HG03135 (cell line): ENCODE measurements at regions not wholly inside any gene's neighbourhood (a gene's known extent, or its start where the extent isn't known, plus 50 kb on each side); places are given as distances from the start of the nearest gene placed in this dataset.
"Not testable (repeated sequence)": the region's sequence is repeated elsewhere in the genome, so short reads cannot be mapped to it uniquely, and the experiment has no call there.

Experiments used
- ATAC-seq: cut with Tn5 transposase; IDR thresholded peaks from one replicate; pipeline ENCODE4 v1.9.1; 2021; ENCODE audit warnings: mild to moderate bottlenecking, moderate library complexity; ENCODE audit not compliant: unreplicated experiment

DNA sequence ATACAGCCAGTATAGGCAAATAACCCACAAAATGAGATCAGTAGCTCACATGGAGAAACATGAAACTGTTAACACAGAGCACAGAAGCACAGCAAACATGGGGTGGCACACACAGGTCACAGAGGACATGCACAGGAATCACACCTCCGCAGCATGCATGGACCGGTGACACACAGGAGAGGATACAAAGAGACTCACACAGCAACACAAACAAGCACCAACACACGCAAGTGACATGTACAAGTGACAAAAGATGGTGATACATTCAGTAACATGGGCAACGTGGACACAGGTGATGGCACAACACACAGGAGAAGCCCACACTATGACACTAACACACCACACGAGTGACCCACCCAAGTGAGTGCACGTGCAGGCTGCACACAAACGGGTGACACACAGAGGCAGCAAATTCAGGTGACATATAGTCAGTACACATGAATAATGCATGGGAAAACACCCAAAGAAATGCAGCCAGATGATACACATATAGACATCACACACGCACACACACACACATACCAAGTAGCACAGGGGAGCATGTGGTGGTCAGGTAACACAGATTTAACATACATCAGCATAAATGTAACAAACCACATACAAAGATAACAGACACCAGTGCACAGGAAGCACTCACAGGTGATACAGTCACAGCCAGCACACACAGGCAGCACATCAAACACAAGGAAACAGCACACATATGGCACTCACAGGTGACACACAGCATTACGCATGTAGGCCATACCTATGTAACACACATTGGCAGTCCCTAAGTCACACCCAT is 216.0 kb upstream of the SFSWAP start:
- ATAC-seq: no peak

DNA sequence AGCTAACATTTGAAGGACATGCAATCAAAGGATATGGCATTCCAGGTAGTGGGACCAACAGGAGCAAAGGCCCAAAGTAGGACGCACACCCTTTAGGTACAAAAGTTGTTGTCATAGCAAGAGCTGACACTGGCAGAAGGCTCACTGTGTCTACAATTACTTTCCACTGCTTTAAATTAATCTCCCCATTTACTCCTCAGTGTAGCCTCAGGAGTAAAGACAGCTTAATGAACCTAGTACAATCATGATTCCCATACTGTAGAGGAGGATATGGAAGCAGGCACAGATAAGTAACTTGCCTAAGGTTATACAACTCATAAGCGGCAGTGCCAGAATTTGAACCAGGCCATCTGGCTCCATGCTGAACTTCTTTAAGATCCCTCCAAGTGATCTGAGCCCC is 212.9 kb upstream of the SFSWAP start:
- ATAC-seq: no peak

DNA sequence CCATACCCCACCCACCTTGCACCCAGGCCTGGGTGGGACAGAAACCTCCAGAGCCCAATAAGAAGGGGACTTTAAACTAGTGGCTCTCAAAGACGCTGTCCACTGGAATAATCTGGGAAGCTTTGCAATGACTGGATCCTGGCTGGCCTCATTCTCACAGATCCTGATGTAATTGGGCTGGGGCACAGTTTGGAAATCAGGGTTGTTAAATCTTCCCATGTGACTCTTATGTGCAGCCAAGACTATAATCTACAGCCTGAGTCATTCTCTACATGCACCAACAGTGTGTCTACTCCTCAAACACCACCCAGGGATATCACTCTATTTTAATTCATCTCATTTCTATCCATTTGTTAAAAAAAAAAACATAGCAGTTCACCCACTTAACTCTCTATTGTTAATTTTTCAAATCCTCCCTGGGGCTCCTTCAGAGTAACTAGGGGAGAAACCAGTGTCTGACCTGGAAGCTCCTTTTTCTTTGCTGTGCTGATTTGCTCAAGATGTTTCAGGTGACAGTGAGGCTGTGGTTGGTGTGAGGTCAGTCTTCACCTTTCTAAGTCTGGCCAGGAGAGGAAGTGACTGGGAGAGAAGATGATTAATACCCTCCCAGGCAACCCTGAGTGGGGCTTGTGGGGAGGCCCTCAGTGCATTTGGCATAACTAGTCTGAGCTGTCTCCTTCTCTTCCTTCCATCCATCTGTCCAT is 211.6 kb upstream of the SFSWAP start:
- no peak for ATAC-seq

DNA sequence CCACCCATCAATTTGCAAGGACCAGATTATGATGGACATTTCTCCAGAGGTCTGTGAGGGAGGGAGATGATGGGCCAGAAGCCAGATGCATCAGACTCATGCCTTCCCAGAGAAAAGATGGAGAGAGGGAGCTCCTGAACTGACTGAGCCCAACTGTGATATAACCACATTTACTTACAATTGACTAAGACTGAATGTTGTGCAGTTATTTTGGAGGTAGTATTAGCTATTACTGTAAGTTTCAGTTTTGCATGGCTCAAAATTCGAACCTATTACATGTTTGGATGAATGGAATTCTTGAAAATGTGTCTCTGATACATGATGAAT is 211.1 kb upstream of the SFSWAP start:
- ATAC-seq: no peak

DNA sequence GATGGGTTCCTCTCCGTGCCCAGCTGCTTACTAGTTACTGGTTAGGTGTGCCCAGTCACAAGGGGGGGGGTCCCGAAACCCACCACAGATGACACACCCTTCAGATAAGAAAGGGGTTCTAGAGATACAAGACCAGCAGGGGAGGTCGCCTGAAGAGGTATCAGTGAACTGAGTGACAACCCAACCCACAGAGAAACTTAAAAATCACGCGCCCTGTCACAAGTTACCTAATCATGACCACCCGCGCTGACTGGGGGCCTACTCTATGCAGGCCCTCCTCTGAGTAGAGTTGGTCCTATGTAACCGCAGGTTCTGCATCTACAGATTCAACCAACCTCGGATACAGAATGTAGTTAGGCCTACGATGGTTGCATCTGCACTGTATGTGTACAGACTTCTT is 210.3 kb upstream of the SFSWAP start:
- ATAC-seq: no peak

DNA sequence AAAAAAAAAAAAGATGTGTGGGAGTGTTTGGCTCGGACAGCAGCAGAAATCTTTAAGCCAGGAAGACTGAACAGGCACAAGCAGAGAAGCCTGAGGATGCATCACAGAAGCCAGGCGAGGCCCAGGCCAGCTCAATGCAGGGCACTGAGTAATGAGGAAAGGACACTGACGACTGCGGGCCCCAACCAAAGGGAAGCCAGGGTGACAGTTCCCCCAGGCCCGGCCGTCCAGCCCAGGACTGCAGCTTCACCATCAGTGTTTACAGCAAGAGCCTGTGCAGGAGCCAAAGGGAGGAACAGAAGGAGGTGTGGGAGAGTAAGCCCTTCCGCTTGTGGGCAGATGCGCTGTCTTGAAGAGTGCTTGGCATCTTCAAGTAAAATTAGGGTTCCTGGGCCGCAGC is 205.3 kb upstream of the SFSWAP start:
- no peak for ATAC-seq

DNA sequence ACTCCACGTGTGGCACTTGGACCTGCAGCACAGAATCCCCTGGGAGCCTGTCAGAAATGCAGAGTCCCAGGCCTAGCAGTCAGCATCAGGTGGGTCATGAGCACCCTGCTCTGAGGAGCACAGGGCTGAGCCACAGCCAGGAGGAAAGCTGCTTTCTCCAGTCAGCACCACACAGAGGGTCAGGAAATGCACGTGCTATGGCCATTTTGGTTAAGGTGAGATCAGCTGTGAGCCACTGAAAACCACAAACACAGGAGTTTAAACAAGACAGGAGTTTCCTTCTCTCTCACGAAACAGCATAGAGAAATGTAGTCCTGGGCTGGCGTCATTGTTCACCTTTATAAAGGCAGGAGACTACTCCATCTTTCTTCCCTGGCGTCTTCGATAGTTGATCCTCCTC is 204.5 kb upstream of the SFSWAP start:
- ATAC-seq: no peak

DNA sequence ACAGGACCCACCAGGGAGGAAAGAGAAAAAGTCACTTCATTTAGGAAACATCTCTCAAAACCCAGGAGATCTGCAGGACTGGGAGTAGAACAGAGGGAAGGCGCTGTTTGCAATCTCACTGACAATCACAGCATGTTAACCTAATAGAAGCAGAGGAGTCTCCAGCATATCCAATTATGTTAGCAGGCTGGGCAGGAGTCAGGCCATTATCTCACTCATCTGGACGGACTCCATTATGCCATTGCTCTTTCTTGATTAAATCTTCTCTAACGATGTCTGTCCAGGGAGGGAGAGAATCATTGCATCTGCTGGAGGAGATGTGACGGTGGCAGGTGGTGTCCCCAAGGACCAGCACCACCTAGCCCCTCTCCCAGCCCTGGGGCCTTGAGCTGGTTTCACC is 203.8 kb upstream of the SFSWAP start:
- ATAC-seq: no peak

DNA sequence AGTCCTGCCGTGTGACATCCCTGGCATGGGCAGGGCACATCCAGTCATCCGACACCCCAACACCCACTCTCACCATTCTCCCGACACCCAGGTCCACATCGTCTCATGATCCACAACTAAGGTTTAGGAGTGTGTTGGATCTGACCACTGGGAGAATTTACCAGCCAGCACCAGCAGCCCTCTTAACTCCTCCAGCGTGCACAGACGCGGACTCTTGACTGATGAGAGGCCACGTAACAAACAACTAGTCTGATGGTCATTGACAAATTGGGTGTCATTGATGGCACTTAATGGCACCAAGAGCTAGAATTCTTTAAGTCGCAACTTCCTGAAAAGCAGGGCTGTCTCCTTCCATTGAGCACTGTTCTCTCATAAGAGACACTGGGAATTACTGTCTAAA is 203.0 kb upstream of the SFSWAP start:
- no peak for ATAC-seq

DNA sequence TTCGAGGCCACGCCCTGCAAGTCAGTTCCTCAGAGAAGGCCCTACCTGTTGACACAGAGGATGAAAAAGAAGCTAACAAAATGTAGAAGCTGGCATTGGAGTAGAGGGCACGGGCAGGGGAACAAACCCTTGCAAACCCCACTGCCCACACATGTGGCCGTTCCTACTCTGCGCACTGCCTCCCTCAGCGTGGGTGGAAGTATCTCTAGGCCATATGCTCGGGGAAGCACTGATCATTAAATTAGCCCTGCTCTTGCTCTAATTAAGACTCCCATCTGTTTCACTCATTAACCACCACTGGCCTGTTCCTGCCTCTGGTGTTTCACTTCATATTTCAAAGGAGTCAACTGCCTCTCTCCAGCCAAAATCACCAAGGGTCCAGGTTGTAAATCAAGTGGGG is 201.2 kb upstream of the SFSWAP start:
- no peak for ATAC-seq

DNA sequence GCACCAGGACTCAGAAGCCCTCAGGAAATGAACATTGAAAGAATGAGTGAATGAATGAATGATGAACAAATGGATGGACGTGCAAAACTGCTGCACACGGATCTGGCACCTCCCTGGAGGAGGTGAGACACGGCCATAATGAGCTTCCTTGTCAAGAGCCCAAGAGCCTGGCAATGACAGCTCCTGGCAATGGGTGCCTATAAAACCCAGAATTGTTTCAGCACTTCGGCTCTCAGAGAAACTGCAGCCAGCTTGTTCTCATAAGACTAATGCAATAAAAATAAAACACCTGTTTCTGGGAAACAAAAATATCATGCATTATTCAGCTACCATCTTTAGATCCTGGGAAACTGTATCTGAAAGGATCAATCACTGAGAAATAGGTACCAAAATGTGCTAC is 200.5 kb upstream of the SFSWAP start:
- no peak for ATAC-seq

DNA sequence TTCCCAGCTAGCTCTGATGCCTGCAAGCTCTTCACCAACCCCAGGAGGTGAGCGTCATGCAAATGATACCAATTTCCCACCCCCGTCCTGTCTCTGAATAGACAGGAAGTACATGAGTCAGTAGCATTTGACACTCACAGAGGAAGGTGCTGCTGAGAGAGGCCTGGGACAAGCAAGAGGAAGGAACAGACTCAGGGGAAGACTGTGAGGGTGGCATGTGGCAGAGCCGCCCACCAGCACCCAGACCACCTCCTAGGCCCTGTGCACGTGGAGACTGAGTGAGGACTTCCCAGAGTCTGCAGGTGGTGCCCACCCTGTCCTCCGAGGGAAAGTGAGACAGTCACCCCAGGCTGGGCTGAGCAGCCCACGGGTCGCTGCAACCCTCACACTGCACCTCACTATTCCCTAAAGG is 199.5 kb upstream of the SFSWAP start:
- ATAC-seq: peak; percentile 96

DNA sequence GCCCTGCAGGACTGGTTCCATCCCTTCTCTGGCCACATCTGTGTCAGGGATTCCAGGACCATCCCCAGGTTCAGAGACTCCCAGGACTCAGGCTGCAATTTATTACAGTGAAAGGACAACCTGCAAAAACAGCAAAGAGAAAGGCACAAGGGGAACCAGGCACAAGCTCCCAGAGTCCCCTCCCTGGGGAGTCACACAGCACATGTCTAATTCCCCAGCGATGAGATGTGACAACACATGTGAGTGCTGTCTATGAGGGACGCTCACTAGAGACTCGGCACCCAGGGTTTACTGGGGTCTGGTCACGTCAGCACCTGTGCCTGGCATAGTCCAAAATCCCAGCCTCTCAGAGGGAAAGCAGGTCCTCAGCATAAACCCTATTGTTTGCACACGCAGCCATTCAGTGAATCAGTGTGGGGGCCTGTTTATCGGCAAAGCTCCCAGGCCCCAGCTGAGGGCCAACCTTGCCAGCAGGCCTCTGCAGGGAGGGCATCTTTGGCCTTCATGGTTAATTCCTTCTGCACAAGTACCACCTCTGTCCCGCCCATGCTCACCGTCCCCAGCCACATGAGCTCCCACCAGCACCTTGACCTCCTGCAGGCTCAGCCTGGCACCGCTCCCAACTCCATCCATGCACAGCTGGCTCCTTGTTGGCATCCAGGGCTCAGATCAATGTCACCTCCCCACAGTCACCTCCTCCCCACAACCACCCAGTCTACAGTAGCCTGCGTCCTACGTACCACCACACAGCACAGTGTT is 198.9 kb upstream of the SFSWAP start:
- ATAC-seq: peak; percentile 13

DNA sequence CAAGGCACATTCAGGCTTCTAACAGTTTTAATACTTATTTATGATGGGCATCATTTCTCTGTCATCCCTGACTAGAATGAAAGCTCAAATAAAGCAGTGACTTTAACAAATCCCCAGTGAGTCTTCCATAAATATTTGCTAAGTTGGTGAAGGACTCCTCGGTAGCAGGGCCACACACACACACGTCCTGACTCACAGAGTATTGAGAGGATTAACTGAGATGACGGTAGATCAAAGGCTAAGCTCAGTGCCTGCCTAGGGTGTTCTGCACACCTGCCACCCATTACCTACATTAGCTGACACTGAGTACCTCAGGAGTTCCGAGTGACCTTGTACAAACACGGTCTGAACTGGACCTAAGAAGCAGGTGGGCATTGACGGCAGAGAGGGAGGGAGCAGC is 197.3 kb upstream of the SFSWAP start:
- no peak for ATAC-seq

DNA sequence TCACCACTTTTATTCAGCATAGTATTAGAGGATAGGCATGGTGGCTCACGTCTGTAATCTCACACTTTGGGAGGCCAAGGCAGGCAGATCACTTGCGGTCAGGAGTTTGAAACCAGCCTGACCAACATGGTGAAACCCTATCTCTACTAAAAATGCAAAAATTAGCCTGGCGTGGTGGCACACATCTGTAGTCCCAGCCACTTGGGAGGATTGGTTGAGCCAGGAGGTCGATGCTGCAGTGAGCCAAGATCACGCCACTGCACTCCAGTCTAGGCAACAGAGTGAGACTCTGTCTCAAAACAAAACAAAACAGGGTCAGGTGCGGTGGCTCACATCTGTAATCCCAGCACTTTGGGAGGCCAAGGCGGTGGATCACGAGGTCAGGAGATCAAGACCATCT is 190.3 kb upstream of the SFSWAP start:
- not testable (repeated sequence) for ATAC-seq

DNA sequence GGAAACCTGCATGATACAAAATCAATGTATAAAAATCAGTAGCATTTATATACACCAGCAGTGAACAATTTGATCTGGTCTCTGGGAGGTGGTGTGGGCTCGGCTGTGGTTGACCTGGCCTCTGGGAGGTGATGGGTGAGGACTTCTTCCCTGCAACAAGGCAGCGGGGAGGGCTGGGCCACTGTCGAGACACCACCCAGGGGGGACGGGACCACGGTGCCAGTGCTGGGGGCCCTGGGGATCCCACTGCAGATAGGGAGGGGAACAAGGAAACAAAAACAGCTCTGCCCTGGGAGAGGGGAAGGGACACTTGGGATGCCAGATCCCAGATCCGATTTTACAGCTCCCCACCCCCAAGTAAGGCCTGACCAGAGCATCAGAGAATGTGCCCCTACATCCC is 189.6 kb upstream of the SFSWAP start:
- ATAC-seq: no peak

DNA sequence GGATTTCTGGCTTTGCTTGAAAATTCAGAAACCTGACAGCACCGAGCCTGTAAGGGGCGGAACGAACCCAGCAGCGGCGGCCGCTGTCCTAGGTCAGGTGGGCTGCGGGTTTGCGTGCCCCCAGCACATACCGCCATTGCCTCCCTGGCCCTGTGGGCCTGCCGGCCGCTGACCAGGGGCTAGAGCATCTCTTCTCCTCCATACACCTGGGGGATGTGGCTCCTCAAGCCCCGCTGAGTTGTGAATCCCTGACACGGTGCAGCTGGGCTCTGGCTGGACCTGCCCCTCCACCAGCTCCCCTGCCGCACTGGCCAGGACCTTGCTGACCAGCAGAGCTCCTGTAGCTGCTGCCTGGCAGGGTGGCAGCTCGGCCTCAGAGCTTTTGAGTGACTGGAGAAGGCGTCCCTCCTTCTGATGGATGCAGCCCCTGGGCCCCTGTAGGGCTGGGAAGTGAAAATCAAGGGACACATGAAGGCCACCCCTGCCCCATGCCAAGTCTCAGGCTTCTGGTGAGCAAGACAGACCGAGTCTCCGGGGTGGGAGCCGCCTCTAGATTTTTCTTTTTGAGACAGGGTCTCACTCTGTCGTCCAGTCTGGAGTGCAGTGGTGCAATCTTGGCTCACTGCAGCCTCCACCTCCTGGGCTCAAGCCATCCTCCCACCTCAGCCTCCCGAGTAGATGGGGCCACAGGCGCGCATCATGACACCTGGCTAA is 184.9 kb upstream of the SFSWAP start:
- no peak for ATAC-seq

DNA sequence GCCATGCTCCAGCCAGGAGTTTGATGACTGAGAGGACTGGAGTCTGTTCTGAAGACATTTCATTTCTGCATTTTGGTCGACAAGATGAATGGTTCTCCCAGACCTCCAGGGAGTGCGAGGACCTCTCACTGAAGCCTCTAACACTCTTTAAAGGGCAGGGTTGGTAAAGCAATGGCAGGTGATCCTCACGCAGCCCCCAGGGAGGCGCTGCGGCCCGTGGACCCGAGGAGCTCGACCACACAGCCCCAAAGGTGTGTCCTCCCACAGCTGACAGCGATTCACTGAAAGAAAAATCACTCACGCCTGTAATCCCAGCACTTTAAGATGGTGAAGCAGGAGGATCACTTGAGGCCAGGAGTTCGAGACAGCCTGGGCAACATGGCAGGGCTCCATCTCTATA is 183.8 kb upstream of the SFSWAP start:
- no peak for ATAC-seq

DNA sequence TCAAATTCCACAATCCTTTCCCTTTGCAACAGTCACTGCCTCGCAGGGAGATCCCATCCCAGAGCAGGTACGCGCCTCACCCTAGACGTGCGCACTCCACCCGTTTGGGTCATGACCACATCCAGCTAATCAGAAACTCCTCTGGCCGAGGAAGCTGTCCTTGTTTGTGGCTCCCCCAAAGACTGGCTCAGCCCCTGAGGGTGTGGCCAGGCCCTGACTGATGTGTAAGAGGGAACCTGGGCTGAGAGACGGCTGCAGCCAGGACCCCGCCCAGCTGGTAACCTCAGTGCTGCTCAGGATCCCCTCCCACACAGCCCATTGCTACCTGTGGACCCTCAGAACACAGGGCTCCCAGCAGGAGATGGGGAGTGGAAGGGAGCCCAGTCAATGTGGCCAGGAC is 183.2 kb upstream of the SFSWAP start:
- no peak for ATAC-seq

DNA sequence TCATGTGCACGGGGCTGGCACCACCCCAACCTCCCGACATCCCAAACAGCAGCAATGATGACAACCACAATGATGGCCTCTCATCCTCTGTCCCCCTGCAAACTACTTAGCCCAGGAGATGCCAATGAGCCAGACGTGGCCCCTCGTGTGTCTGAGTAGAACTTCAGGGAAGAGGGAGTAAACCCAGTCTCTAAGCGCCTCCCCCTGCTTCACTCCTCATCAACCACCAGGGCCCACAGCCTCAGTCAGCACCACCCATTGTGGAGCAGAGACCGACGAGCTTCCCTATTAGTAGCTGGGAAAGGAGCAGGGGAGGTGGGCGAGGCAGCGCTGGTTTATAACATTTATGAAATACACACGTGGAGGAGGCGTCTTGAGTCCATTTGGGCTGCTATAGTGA is 182.7 kb upstream of the SFSWAP start:
- ATAC-seq: no peak

DNA sequence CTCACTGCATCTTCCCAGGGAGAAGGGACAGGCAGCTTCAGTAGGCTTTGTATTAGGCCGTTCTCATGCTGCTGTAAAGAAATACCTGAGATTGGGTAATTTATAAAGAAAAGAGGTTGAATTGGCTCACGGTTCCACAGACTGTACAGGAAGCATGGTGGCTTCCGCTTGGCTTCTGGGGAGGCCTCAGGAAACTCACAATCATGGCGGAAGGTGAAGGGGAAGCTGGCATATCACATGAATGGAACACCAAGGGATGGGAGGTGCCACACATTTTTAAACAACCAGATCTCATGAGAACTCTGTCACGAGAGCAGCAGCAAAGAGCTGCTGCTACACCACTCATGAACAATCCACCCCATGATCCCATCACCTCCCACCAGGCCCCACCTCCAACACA is 182.2 kb upstream of the SFSWAP start:
- no peak for ATAC-seq
